GM10266 (cell line): ENCODE measurements at regions not wholly inside any gene's neighbourhood (a gene's known extent, or its start where the extent isn't known, plus 50 kb on each side); places are given as distances from the start of the nearest gene placed in this dataset.

Experiments used
- DNase-seq: peaks from one replicate; pipeline ENCODE4 v3.0.0; 2012; ENCODE audit errors: extremely low spot score
- TF ChIP-seq, protein P1 (sequence below): IDR thresholded peaks from 2 replicates; pipeline ENCODE4 v1.5.1; 2012; ENCODE audit warnings: mild to moderate bottlenecking, low read depth; ENCODE audit not compliant: control insufficient read depth, insufficient read depth; ENCODE audit errors: missing control alignments

GRCh38 chr3:177750436-177750835 is 553.2 kb upstream of the TBL1XR1 start:
- DNase-seq = no peak
- TF ChIP-seq, protein P1, sequence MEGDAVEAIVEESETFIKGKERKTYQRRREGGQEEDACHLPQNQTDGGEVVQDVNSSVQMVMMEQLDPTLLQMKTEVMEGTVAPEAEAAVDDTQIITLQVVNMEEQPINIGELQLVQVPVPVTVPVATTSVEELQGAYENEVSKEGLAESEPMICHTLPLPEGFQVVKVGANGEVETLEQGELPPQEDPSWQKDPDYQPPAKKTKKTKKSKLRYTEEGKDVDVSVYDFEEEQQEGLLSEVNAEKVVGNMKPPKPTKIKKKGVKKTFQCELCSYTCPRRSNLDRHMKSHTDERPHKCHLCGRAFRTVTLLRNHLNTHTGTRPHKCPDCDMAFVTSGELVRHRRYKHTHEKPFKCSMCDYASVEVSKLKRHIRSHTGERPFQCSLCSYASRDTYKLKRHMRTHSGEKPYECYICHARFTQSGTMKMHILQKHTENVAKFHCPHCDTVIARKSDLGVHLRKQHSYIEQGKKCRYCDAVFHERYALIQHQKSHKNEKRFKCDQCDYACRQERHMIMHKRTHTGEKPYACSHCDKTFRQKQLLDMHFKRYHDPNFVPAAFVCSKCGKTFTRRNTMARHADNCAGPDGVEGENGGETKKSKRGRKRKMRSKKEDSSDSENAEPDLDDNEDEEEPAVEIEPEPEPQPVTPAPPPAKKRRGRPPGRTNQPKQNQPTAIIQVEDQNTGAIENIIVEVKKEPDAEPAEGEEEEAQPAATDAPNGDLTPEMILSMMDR = no peak

DNA sequence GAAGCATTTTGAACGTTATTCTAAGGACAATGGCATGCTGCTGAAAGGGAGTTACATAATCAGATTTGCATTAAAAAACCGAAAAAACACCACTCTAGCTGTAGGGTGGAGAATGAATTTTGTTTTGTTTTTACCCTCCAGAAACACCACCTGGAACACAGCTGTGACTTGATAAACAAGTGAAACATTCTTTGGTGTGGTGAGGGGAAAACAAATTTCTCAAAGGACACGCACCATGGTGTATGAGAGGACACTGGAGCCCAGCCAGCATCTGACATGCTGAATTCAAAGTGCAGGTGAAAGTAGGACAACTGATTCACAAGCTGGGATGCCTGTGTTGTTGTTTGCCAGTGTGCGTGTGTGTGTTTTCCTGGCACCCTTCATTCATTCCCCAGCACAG is 554.5 kb upstream of the TBL1XR1 start:
- no peak for DNase-seq
- TF ChIP-seq, protein P1 = no peak

DNA sequence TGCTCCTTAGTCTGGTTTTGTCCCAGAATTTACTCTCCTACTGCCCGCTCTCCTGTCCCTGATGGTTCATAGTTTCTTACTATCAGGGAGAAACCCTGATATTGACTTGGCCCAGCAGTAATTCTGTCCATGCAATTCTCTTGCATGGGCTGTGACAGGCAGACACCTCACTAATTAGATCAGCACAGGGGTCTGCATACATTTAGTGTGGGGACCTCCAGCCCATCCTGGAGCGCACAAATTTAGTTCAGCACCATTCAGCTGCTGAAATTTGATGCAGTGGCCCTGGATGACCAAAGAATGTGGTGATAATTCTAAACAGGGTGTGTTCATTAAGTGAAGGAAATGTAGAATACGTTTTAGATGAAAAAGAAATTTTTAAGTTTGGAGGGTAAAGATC is 555.5 kb upstream of the TBL1XR1 start:
- no peak for DNase-seq
- TF ChIP-seq, protein P1 = no peak

DNA sequence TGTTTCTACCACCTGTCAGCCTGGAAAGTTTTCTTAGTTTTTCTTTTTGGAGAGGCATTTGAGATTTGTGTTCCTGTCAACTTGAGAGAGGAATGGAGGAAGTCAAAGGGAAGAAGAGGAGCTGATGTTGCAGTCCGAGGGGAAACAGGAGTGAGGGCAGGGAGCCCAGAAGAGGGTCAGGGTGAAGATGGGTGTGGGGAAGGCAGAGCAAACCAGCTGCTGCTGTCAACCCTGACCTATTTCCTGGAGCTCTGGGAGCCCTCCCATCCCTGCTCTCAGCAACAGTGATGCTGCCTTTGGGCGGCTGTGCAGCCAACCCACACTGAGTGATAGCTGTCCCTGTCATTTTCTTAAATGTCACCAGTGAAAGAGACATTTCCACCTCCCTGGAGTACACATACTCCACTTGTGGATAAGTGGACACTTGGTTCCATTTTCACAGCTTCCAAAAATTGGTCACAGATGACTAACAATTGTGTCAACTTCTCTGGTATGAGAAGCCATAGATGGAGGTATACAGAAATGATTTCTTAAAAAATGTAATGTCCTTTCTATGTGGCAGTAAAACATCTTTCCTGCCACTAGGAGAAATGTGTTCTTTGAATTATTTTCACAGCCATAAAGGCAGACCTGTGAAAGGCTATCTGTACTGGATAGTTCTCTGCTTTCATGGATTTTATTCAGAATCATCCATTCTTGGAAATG is 556.3 kb upstream of the TBL1XR1 start:
- DNase-seq = no peak
- TF ChIP-seq, protein P1 = no peak

GRCh38 chr3:177754508-177754921 is 557.2 kb upstream of the TBL1XR1 start:
- TF ChIP-seq, protein P1 = no peak
- DNase-seq = no peak

- TF ChIP-seq, protein P1 = no peak
- DNase-seq = no peak
Observed at GRCh38 chr3:177758126-177758525, 560.8 kb upstream of the TBL1XR1 start.

DNA sequence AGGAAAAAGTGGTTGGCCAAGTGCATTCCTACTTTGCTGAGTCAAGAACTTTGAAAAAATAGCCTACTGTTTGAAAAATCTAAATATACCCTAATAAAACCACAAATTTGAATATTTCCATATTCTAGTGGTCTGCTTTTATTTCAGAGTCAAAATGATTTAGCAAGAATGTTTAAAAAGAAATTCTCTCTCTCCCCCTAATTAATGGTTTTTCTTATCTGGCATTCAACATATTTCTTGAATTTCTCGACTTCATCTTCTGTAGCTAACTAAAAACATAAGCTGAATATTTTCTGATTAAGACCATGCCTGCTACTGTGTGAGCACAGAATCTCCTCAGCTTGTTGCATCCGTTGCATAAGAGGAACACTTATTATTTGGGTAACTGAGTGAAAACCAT is 563.5 kb upstream of the TBL1XR1 start:
- TF ChIP-seq, protein P1 = no peak

More for the DNA sequence above, 563.5 kb upstream of the TBL1XR1 start:
- no peak for DNase-seq
